Loucy (cell line): ENCODE measurements at regions not wholly inside any gene's neighbourhood (a gene's known extent, or its start where the extent isn't known, plus 50 kb on each side); places are given as distances from the start of the nearest gene placed in this dataset.

Experiments used
- EZH2phosphoT487 ChIP-seq: fragments of 200-600 bp; IDR thresholded peaks from 2 replicates; pipeline ENCODE4 v1.6.1; 2018; ENCODE audit warnings: antibody characterized with exemption, mild to moderate bottlenecking, moderate library complexity, borderline replicate concordance
- TF ChIP-seq, protein P1 (sequence below): fragments of 200-600 bp; sonication (generic); conservative IDR thresholded peaks from 2 replicates; pipeline ENCODE4 v1.5.1; 2014; ENCODE audit warnings: mild to moderate bottlenecking, antibody characterized with exemption, low read length

DNA sequence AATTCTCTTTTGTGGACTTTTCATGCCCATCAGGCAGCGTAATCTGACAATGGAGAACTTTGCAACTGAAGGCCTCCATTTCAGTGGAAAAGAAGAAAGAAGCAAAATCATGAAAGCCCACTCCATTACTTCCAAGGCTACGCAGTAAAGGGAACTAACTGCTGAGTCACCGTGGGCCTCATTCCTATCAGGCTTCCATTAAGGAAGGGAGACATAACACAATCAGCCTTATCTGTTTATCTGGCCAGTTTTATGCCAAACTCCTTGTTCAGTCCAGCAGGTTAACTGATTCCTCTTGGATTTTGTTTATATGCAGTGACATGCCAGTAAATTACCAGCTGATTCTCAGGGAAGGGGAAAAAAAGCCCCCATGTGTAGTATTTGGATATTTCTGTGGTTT is 56.8 kb upstream of the KATNAL1 start:
- TF ChIP-seq, protein P1, sequence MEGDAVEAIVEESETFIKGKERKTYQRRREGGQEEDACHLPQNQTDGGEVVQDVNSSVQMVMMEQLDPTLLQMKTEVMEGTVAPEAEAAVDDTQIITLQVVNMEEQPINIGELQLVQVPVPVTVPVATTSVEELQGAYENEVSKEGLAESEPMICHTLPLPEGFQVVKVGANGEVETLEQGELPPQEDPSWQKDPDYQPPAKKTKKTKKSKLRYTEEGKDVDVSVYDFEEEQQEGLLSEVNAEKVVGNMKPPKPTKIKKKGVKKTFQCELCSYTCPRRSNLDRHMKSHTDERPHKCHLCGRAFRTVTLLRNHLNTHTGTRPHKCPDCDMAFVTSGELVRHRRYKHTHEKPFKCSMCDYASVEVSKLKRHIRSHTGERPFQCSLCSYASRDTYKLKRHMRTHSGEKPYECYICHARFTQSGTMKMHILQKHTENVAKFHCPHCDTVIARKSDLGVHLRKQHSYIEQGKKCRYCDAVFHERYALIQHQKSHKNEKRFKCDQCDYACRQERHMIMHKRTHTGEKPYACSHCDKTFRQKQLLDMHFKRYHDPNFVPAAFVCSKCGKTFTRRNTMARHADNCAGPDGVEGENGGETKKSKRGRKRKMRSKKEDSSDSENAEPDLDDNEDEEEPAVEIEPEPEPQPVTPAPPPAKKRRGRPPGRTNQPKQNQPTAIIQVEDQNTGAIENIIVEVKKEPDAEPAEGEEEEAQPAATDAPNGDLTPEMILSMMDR = no peak
- no peak for TF ChIP-seq EZH2phosphoT487
